ENCODE measurements at regions not wholly inside any gene's neighbourhood (a gene's known extent, or its start where the extent isn't known, plus 50 kb on each side); places are given as distances from the start of the nearest gene placed in this dataset.

GRCh38 chrX:11970578-11971359 lies 167.5 kb upstream of the FRMPD4 start:
- no peaks in the 10 kb centered on the region for H3K36me3 ChIP-seq
- TF ChIP-seq POLR2A (IDR thresholded peaks at IDR 0.05) (no peak), CTCF (IDR thresholded peaks at IDR 0.05) (no peak)
- no peaks in the 10 kb centered on the region for H3K9me3 ChIP-seq
- DNase-seq (no peak), ATAC-seq (no peak)
- H3K27me3 ChIP-seq = no peaks in the 10 kb centered on the region
- WGBS (ENCODE audit: insufficient coverage, low coverage, low lambda C conversion rate, missing lambda C conversion rate) = 39% methylated on average over 6 of the region's 6 CpGs
- no peak overlapping the region for H3K4me3 ChIP-seq
- no peak overlapping the region for H3K27ac ChIP-seq
- intact Hi-C loops (cut with DNase I) = no loop called here
- H3K4me1 ChIP-seq = no peaks in the 10 kb centered on the region

GRCh38 chrX:11976663-11977062 lies 161.6 kb upstream of the FRMPD4 start:
- DNase-seq = no peak

GRCh38 chrX:11992271-11992670 lies 146.0 kb upstream of the FRMPD4 start:
- Histone ChIP-seq H3K4me3 (no peak overlapping the region), H3K36me3 (no peaks in the 10 kb centered on the region), H3K27ac (no peak overlapping the region), H3K4me1 (no peaks in the 10 kb centered on the region), H3K9me3 (no peaks in the 10 kb centered on the region), H3K27me3 (no peaks in the 10 kb centered on the region)
- ATAC-seq = no peak
- no peak for DNase-seq
- intact Hi-C loops (cut with DNase I) = no loop called here
- TF ChIP-seq CTCF (IDR thresholded peaks at IDR 0.05) (no peak), POLR2A (IDR thresholded peaks at IDR 0.05) (no peak)

More at GRCh38 chrX:11976663-11977062, 161.6 kb upstream of the FRMPD4 start:
- Histone ChIP-seq H3K4me1 (no peaks in the 10 kb centered on the region), H3K27ac (no peak overlapping the region), H3K4me3 (no peak overlapping the region), H3K36me3 (no peaks in the 10 kb centered on the region), H3K27me3 (no peaks in the 10 kb centered on the region), H3K9me3 (no peaks in the 10 kb centered on the region)
- ATAC-seq = no peak
- intact Hi-C loops (cut with DNase I) = no loop called here
- no peak for TF ChIP-seq CTCF (IDR thresholded peaks at IDR 0.05)
- no peak for TF ChIP-seq POLR2A (IDR thresholded peaks at IDR 0.05)
- WGBS (ENCODE audit: insufficient coverage, low coverage, low lambda C conversion rate, missing lambda C conversion rate) = 75% methylated on average over 2 of the region's 2 CpGs

- no peak overlapping the region for H3K27ac ChIP-seq
- H3K36me3 ChIP-seq = no peaks in the 10 kb centered on the region
- intact Hi-C loops (cut with DNase I) = no loop called here
- no peak overlapping the region for H3K4me3 ChIP-seq
- H3K27me3 ChIP-seq = no peaks in the 10 kb centered on the region
- DNase-seq = no peak
- WGBS (ENCODE audit: insufficient coverage, low coverage, low lambda C conversion rate, missing lambda C conversion rate) = 8% methylated on average over 1 of the region's 1 CpG
- no peaks in the 10 kb centered on the region for H3K9me3 ChIP-seq
- TF ChIP-seq POLR2A (IDR thresholded peaks at IDR 0.05) (no peak), CTCF (IDR thresholded peaks at IDR 0.05) (no peak)
- no peak for ATAC-seq
- no peaks in the 10 kb centered on the region for H3K4me1 ChIP-seq
Measured at GRCh38 chrX:11995146-11995545, 143.1 kb upstream of the FRMPD4 start.

Measured in right lobe of liver (tissue), 6 donors.